Right lobe of liver (tissue), 6 donors: ENCODE measurements at regions not wholly inside any gene's neighbourhood (a gene's known extent, or its start where the extent isn't known, plus 50 kb on each side); places are given as distances from the start of the nearest gene placed in this dataset.
A peak's percentile ranks its signal among the peaks of the same experiment; 100 is the strongest.

ENCODE experiments used
- ATAC-seq, 4 donors: fragments of 200-7000 bp; cut with Tn5 transposase; one replicate each; pipeline ENCODE4 v1.9.1; 2020; ENCODE audit warnings: mild to moderate bottlenecking in 4 of 4, moderate library complexity in 4 of 4
- DNase-seq, 3 donors: peaks; one replicate each; pipeline ENCODE4 v3.0.0-alpha.2; 2020
- H3K27ac ChIP-seq, 3 donors: fragments of 200-600 bp; one replicate each; pipeline ENCODE4 v1.8.0; 2022
- H3K27me3 ChIP-seq, 2 donors: fragments of 200-600 bp; one replicate each; pipeline ENCODE4 v1.8.0; 2022
- H3K36me3 ChIP-seq, 4 donors: fragments of 200-600 bp; sonication (generic) in 1 of 4; one replicate each; pipeline versions ENCODE4 v1.5.1 to v1.8.0; 2017 to 2022; ENCODE audit warnings: control low read depth in 1 of 4
- H3K4me1 ChIP-seq, 4 donors: fragments of 200-600 bp; sonication (generic) in 1 of 4; one replicate each; pipeline versions ENCODE4 v1.5.1 to v1.8.0; 2017 to 2022; ENCODE audit warnings: control low read depth in 1 of 4
- H3K4me3 ChIP-seq, 3 donors: fragments of 200-600 bp; one replicate each; pipeline ENCODE4 v1.8.0; 2022
- H3K9me3 ChIP-seq, 4 donors: fragments of 200-600 bp; sonication (generic) in 1 of 4; one replicate each; pipeline versions ENCODE4 v1.5.1 to v1.8.0; 2017 to 2022; ENCODE audit warnings: control low read depth in 1 of 4
- CTCF ChIP-seq, 4 donors: fragments of 200-600 bp in 3 of 4; fragments of 450-650 bp in 1 of 4; IDR thresholded peaks; one replicate each; pipeline versions ENCODE4 v1.5.1 to v1.8.0; 2016 to 2022; ENCODE audit warnings: antibody characterized with exemption in 4 of 4, mild to moderate bottlenecking in 2 of 4
- POLR2A ChIP-seq: fragments of 450-650 bp; IDR thresholded peaks from one replicate; pipeline ENCODE4 v1.6.1; 2017; ENCODE audit warnings: antibody characterized with exemption, mild to moderate bottlenecking
- WGBS: methylation state at CpG from one replicate; pipeline ENCODE4 v1.1.6; 2018; ENCODE audit warnings: low coverage, low lambda C conversion rate; ENCODE audit not compliant: insufficient coverage; ENCODE audit errors: missing lambda C conversion rate; 5-methylcytosine and 5-hydroxymethylcytosine counted together
- intact Hi-C, 2 donors: fragments of 100-400 bp; cut with DNase I; formaldehyde crosslinking; loops; one replicate each; pipeline versions ENCODE4 v1.11.2 to v1.14.1; 2022
- donor health status: DM: no; HTN: yes; CAD: no.
- donor health status: DM: no; HTN: no; CAD: no.
- donor health status: DM: no; HTN: no; CAD: no.
- donor health status: DM: no; HTN: yes; CAD: no.
- donor health status: DM: no; HTN: yes; CAD: no.

- ATAC-seq (no peak), DNase-seq (no peak)
- intact Hi-C loops, result no loop called here
- Histone ChIP-seq H3K36me3 (no peaks in the 10 kb centered on the region), H3K4me1 (no peaks in the 10 kb centered on the region), H3K4me3 (no peak overlapping the region), H3K27ac (no peak overlapping the region), H3K9me3 (no peaks in the 10 kb centered on the region), H3K27me3 (no peaks in the 10 kb centered on the region)
- TF ChIP-seq POLR2A (no peak), CTCF (IDR thresholded peaks at IDR 0.05) (no peak)
Observed at GRCh38 chr15:55017635-55018034, 179.1 kb downstream of the RSL24D1 start.

GRCh38 chr15:55016225-55016624 is 180.5 kb downstream of the RSL24D1 start:
- WGBS, result 38% methylated on average over 5 of the region's 7 CpGs
- DNase-seq (no peak), ATAC-seq (no peak)
- no peaks in the 10 kb centered on the region for H3K27me3 ChIP-seq
- H3K4me1 ChIP-seq, result no peaks in the 10 kb centered on the region
- H3K36me3 ChIP-seq, result no peaks in the 10 kb centered on the region
- H3K27ac ChIP-seq, result no peak overlapping the region
- intact Hi-C loops, result no loop called here
- H3K9me3 ChIP-seq, result no peaks in the 10 kb centered on the region
- H3K4me3 ChIP-seq, result no peak overlapping the region
- no peak for TF ChIP-seq POLR2A
- no peak for TF ChIP-seq CTCF (IDR thresholded peaks at IDR 0.05)

GRCh38 chr15:55015093-55015445 is 181.7 kb downstream of the RSL24D1 start:
- ATAC-seq, result peak in 1 of 4 donors; percentile 35

GRCh38 chr15:55014391-55015092 is 182.2 kb downstream of the RSL24D1 start:
- no peaks in the 10 kb centered on the region for H3K36me3 ChIP-seq
- no peak overlapping the region for H3K4me3 ChIP-seq
- WGBS, result 0% methylated on average over 1 of the region's 1 CpG
- peak in 1 of 4 donors; percentile 59 for ATAC-seq
- H3K27ac ChIP-seq, result no peak overlapping the region
- no peak for DNase-seq
- intact Hi-C loops, result no loop called here
- no peaks in the 10 kb centered on the region for H3K27me3 ChIP-seq
- TF ChIP-seq CTCF (IDR thresholded peaks at IDR 0.05) (no peak), POLR2A (no peak)
- no peaks in the 10 kb centered on the region for H3K4me1 ChIP-seq
- no peaks in the 10 kb centered on the region for H3K9me3 ChIP-seq

More at GRCh38 chr15:55015093-55015445, 181.7 kb downstream of the RSL24D1 start:
- no peak overlapping the region for H3K27ac ChIP-seq
- no peaks in the 10 kb centered on the region for H3K36me3 ChIP-seq
- 36% methylated on average over 3 of the region's 3 CpGs for WGBS
- DNase-seq, result no peak
- no peaks in the 10 kb centered on the region for H3K9me3 ChIP-seq
- TF ChIP-seq CTCF (IDR thresholded peaks at IDR 0.05), result no peak
- no peak for TF ChIP-seq POLR2A
- intact Hi-C loops, result no loop called here
- H3K4me1 ChIP-seq, result no peaks in the 10 kb centered on the region
- no peaks in the 10 kb centered on the region for H3K27me3 ChIP-seq
- no peak overlapping the region for H3K4me3 ChIP-seq

GRCh38 chr15:55008421-55008820 is 188.3 kb downstream of the RSL24D1 start:
- Histone ChIP-seq H3K27me3 (no peaks in the 10 kb centered on the region), H3K9me3 (no peaks in the 10 kb centered on the region), H3K4me3 (no peak overlapping the region), H3K4me1 (no peaks in the 10 kb centered on the region), H3K27ac (no peak overlapping the region), H3K36me3 (no peaks in the 10 kb centered on the region)
- peak; percentile 12 to 67 (median 55) for ATAC-seq
- intact Hi-C loops, result no loop called here
- no peak for DNase-seq
- no peak for TF ChIP-seq POLR2A
- TF ChIP-seq CTCF (IDR thresholded peaks at IDR 0.05), result no peak
- 43% methylated on average over 4 of the region's 4 CpGs for WGBS
